Choroid plexus epithelial cell (primary cell): ENCODE measurements at regions not wholly inside any gene's neighbourhood (a gene's known extent, or its start where the extent isn't known, plus 50 kb on each side); places are given as distances from the start of the nearest gene placed in this dataset.

Experiments used
- DNase-seq: peaks from one replicate; pipeline ENCODE4 v3.0.0-alpha.2; 2010; ENCODE audit warnings: low read depth
- H3K4me3 ChIP-seq: 2 replicates; pipeline ENCODE4 v1.5.1; 2011; ENCODE audit warnings: low read depth, mild to moderate bottlenecking, control low read depth, low read length, moderate library complexity
- CTCF ChIP-seq: conservative IDR thresholded peaks from 2 replicates; pipeline ENCODE4 v1.5.1; 2011; ENCODE audit warnings: low read depth, mild to moderate bottlenecking, control low read depth, inconsistent platforms, low read length, moderate library complexity

DNA sequence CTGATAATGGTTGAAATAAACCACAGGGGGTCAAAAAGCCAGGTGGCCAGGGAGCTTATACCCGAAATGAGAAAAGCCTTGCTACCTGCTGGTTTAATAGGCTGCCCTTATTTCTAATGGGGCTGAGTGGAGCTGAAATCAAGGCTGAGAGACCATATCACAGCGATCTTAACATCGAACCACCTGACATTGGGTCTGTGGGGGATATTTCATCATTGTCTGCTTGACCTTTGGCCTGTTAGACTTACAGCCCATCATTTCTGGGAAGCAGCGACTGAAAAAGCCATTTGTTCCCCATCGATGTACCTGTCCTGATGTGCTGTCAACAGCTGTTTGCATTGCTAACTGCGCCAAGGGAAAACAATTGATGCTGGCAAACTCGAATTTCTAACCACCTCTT is 199.7 kb upstream of the SLC14A2 start:
- no peak overlapping the region for H3K4me3 ChIP-seq
- DNase-seq = no peak
- TF ChIP-seq CTCF = no peak

GRCh38 chr18:45416168-45416567 is 199.1 kb upstream of the SLC14A2 start:
- TF ChIP-seq CTCF = no peak
- DNase-seq = peak; percentile 8
- no peak overlapping the region for H3K4me3 ChIP-seq

DNA sequence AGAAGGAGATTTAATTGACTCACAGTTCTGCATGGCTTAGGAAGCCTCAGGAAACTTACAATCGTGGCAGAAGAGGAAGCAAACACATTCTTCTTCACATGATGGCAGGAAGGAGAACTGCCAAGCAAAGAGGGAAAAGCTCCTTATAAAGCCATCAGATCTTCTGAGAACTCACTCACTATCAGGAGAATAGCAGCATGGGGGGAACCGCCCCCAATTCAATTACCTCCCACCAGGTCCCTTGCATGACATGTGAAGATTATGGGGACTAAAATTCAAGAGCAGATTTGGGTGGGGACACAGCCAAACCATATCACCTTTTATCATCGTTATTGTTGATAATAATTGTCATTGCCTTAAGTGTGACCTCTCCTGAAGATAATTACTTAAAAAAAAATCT is 197.9 kb upstream of the SLC14A2 start:
- H3K4me3 ChIP-seq = no peak overlapping the region
- no peak for DNase-seq
- no peak for TF ChIP-seq CTCF

DNA sequence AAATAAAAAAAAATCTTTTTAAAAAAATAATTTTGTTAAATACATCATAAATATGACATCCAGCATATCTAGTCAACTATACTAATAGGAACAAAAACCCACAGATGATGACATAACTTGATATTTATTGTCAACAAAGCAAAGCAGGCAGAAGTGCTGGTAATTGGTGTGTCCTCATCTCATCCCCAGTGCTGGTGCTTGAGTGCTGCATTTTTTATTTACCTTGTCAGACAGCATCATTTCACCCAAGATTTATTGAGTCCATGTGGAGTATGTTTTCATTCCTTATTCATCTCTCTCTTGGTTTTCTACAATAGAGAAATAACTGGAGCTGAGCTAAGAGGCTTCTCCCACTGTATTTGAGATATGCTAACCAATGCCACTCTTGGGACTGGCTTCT is 191.6 kb upstream of the SLC14A2 start:
- H3K4me3 ChIP-seq = no peak overlapping the region
- no peak for TF ChIP-seq CTCF
- DNase-seq = no peak

DNA sequence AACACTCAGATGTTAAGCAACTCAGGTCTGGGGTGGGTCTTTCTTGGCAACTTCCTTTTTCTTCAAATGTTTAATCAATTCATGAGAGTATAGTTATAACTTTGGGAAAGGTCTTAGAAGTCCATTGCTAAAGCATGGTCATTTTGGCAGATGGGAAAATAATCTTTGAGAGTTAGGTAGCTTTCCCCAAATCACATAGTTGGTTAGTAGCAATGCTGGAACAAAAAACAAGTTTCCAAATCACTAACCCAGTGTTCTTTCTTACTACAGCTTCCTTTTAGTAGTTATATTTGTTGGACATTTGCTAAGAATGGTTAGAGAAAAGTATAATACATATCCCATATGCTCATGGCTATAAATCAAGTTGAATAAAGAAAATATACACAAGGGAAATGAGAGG is 185.2 kb upstream of the SLC14A2 start:
- no peak for TF ChIP-seq CTCF
- no peak overlapping the region for H3K4me3 ChIP-seq
- DNase-seq = no peak

DNA sequence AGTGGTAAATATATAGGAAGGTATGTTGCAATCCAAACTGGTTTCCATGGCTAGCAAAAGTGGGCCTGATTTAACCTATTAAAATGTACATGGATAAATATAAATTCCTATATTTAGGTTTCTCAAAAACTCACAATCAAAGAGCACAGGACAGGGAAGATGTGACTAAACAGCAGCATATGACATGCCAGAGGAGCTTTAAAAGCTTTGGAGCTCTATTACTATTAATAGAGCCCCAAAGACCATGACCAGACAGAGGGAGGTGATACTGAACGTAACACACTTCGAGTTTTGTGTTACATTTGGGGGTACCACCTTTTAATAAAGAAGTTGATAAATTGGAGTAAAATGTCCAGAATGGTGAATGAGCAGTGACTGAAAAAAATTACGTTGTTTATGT is 179.5 kb upstream of the SLC14A2 start:
- no peak for TF ChIP-seq CTCF
- no peak overlapping the region for H3K4me3 ChIP-seq
- DNase-seq = no peak

DNA sequence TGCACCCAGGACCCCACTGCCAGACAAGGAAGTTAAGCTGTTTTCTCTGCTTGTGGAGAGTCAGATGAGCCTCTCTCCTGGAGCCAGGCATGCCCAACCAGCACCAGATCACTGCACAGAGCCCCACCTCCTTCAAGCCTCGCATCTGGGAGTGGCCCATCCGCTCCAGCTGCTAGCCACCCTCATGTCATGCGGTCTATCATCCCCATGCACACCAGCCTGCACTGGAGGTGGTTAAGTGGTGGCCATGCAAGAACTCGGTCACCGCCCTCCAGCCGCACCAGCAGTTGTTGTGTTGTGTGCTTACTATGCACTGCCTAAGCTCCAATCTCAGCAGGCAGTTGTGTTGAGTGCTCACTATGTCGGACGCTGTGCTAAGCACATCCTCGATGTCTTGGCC is 177.9 kb upstream of the SLC14A2 start:
- no peak overlapping the region for H3K4me3 ChIP-seq
- DNase-seq = no peak
- no peak for TF ChIP-seq CTCF
